GM19438 (cell line): ENCODE measurements at regions not wholly inside any gene's neighbourhood (a gene's known extent, or its start where the extent isn't known, plus 50 kb on each side); places are given as distances from the start of the nearest gene placed in this dataset.
"Not testable (repeated sequence)": the region's sequence is repeated elsewhere in the genome, so short reads cannot be mapped to it uniquely, and the experiment has no call there.

Experiments used
- ATAC-seq: cut with Tn5 transposase; IDR thresholded peaks from one replicate; pipeline ENCODE4 v1.9.1; 2021; ENCODE audit warnings: low read depth; ENCODE audit not compliant: unreplicated experiment

- ATAC-seq = no peak
Observed at GRCh38 chr2:185984670-185985069, 246.1 kb downstream of the FSIP2 start.

- ATAC-seq = not testable (repeated sequence)
Observed at GRCh38 chr2:185988907-185989306, 250.3 kb downstream of the FSIP2 start.

GRCh38 chr2:185990861-185991525 is 252.4 kb downstream of the FSIP2 start:
- no peak for ATAC-seq

- ATAC-seq = no peak
Observed at GRCh38 chr2:185998562-185999070, 260.0 kb downstream of the FSIP2 start.

GRCh38 chr2:186009341-186009740 is 270.7 kb downstream of the FSIP2 start:
- no peak for ATAC-seq

GRCh38 chr2:186017278-186017677 is 278.7 kb downstream of the FSIP2 start:
- no peak for ATAC-seq

GRCh38 chr2:186024921-186025320 is 286.3 kb downstream of the FSIP2 start:
- ATAC-seq = no peak

- ATAC-seq = no peak
Observed at GRCh38 chr2:186027922-186028321, 289.3 kb downstream of the FSIP2 start.

GRCh38 chr2:186031229-186031628 is 292.6 kb downstream of the FSIP2 start:
- ATAC-seq = no peak

GRCh38 chr2:186032102-186032738 is 293.6 kb downstream of the FSIP2 start:
- ATAC-seq = no peak

- no peak for ATAC-seq
Observed at GRCh38 chr2:186032930-186033329, 294.3 kb downstream of the FSIP2 start.

GRCh38 chr2:186033541-186033940 is 294.9 kb downstream of the FSIP2 start:
- no peak for ATAC-seq

GRCh38 chr2:186036862-186037449 is 298.4 kb downstream of the FSIP2 start:
- ATAC-seq = no peak

- ATAC-seq = no peak
Observed at GRCh38 chr2:186042207-186043028, 303.8 kb downstream of the FSIP2 start.

- ATAC-seq = no peak
Observed at GRCh38 chr2:186044761-186045160, 306.2 kb downstream of the FSIP2 start.

GRCh38 chr2:186052930-186053329 is 314.3 kb downstream of the FSIP2 start:
- no peak for ATAC-seq

- no peak for ATAC-seq
Observed at GRCh38 chr2:186058614-186059013, 320.0 kb downstream of the FSIP2 start.

GRCh38 chr2:186059096-186059495 is 320.5 kb downstream of the FSIP2 start:
- ATAC-seq = no peak

GRCh38 chr2:186060744-186061440 is 322.3 kb downstream of the FSIP2 start:
- no peak for ATAC-seq

- ATAC-seq = no peak
Observed at GRCh38 chr2:186064507-186064906, 325.9 kb downstream of the FSIP2 start.
